MG63 (cell line): ENCODE measurements at regions not wholly inside any gene's neighbourhood (a gene's known extent, or its start where the extent isn't known, plus 50 kb on each side); places are given as distances from the start of the nearest gene placed in this dataset.

Experiments used
- DNase-seq: peaks from one replicate; pipeline ENCODE4 v3.0.0-alpha.2; 2020
- H3K27me3 ChIP-seq: fragments of 250-450 bp; sonication (Bioruptor Pico); 2 replicates; pipeline ENCODE4 v1.5.1; 2020; ENCODE audit warnings: mild to moderate bottlenecking, moderate library complexity
- H3K36me3 ChIP-seq: fragments of 250-450 bp; sonication (Bioruptor Pico); 2 replicates; pipeline ENCODE4 v1.5.1; 2020; ENCODE audit warnings: mild to moderate bottlenecking, moderate library complexity
- H3K4me3 ChIP-seq: fragments of 250-450 bp; sonication (Bioruptor Pico); 2 replicates; pipeline ENCODE4 v1.5.1; 2020; ENCODE audit warnings: mild to moderate bottlenecking, moderate library complexity
- H3K9me3 ChIP-seq: fragments of 250-450 bp; sonication (Bioruptor Pico); 2 replicates; pipeline ENCODE4 v1.5.1; 2020; ENCODE audit warnings: mild to moderate bottlenecking, moderate library complexity

DNA sequence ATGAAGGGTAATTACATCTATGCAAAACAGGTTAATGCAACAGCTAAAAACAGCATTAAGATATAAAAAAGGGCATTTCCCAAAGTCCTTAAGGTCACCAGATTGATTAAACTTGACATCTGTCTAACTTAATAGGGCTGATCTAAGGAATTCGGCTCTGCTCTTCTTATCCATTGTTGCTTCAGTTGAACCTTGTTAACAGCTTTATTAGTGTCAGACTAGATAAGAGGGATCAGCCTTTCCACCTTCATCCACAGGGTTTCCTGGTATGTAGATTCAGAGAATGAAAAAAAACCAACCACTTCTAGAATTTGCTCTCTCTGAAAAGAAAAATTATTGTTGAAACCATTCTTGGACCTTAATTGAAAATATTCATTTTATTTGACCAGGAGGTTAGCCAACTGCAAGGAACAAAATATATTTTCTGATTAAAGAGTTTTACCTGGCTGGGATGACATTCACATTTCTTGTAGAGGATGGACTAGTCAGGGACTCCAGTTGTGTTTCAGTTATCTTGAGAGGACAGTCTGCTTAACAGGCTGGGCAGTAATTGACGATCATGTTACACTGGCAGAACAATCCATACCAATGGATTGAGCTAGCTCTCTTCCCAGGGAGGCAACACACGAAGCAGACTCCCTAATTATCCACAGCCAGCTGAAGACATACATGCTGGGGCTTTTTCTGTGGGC, 357.4 kb upstream of the ACVR2A start:
- Histone ChIP-seq H3K4me3 (no peak overlapping the region), H3K36me3 (no peaks in the 10 kb centered on the region), H3K27me3 (0 out of 2 replicates have a peak, but pooled peaks cover 2% of the 10 kb centered on the region), H3K9me3 (no peaks in the 10 kb centered on the region)
- no peak for DNase-seq

DNA sequence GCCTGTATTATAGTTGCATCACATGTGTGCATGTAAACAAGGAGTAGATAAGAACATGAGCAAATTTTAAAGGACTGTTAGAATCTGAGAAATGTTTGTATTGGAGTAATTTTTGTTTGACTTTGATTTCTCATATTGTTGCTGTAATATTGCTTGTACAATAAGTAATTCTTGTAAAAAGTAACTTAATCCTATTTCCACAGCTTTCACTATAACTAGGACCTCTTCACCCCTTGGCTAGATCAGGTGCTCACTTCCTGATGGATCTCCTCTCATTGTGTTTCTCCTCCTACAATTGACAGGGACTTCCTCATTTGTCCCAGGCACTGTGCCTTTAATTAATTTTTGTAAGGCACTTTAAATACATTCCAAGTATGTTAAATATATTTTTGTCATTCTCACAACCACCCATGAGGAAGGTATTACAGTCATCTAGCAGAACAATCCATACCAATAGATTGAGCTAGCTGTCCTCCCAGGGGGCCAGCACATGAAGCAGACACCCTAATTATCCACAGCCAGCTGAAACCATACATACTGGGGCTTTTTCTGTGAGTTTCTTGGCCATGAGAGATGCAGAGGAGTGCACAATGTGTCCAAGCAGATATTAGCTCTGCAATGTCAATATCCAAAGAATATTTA, 359.5 kb upstream of the ACVR2A start:
- H3K27me3 ChIP-seq: 0 out of 2 replicates have a peak, but pooled peaks cover 2% of the 10 kb centered on the region
- no peaks in the 10 kb centered on the region for H3K36me3 ChIP-seq
- H3K4me3 ChIP-seq: no peak overlapping the region
- no peak for DNase-seq
- no peaks in the 10 kb centered on the region for H3K9me3 ChIP-seq

DNA sequence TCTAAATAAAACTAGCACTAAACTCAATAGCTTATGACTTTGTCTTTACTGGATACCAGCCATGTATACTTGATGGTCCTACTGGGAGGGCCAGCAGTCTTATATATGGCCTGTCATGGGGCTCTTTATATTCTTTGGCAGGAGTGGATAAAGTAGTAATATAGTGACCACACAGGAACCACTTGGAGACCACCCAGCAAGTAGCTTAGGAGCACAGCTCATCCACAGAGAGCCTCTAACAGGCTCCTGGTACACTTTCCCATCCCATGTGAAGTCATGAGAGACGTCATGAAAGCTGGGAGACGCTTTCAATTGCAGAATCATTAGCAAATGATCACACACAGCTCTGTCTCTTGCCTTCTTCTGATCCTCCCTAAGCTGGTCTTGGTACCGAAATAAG, 360.9 kb upstream of the ACVR2A start:
- H3K27me3 ChIP-seq: 0 out of 2 replicates have a peak, but pooled peaks cover 2% of the 10 kb centered on the region
- no peak overlapping the region for H3K4me3 ChIP-seq
- DNase-seq: no peak
- no peaks in the 10 kb centered on the region for H3K36me3 ChIP-seq
- no peaks in the 10 kb centered on the region for H3K9me3 ChIP-seq

DNA sequence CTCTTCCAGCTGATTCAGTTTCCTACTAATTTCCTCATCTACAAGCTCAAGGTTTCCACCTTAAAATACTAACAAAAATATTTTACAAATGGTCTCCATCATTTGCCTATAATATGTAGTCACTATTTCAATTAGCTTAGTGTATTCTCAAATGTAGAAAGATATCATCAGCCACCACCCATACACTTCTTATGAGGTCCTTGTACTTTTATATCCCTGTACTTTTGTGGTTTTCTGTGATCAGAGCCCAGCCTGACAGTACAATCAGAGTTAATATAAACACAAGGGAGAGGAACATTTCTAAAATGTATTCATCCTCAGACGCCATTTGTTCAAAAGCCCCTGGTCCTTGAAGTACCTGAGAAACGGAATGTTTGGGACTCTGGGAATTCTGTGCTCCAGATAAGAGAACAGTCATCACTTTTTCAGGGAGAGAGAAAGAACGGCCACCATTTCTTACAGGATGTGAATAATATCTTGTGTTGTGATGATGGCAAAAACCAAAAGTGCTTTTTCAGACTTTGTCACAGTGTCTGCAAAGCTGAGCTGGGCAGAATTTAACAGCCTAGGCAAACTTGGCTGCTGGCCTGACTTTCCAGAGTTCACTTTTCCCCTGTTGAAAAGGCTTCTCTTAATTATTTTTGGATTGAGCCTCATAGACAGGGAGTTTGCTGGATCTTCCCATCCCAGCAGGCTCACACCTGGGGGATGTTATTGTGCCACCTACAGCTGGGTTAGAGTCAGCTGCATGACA, 361.7 kb upstream of the ACVR2A start:
- no peak for DNase-seq
- Histone ChIP-seq H3K9me3 (no peaks in the 10 kb centered on the region), H3K4me3 (no peak overlapping the region), H3K27me3 (0 out of 2 replicates have a peak, but pooled peaks cover 2% of the 10 kb centered on the region), H3K36me3 (no peaks in the 10 kb centered on the region)

DNA sequence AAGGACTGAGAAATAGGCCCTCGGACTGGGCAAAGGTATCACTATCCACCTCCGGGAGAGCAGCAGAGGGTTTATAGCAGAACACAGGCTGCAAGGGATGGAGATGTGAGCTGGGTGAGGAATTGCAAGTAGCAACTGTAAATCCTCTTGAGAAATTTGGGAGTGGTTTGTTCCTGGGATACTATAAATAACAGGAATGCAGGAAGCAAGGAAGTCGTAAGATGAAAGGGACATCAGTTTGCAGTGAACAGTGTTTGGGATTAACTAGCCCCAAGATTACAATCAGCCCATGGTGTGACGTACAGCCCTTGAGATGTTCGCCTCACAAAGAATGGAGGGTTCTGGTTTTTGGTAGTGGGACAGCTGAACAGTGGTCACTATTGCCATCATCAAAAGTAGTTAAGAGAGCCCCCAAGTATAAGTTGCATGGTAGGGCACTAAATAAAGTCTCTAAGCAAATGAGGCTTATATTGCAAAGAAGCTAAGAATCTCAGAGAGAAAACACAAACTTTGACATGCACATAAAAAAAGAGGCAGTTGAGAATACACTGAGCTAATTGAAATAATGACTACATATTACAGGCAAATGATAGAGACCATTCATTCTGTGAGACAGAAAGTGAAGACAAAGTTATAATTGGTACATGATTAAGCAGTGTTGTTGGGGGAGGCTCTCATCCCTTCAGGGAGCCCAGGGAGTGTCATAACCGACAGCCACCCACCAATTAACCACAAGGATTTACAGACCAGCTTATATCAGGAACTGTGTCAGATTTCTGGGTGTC, 362.5 kb upstream of the ACVR2A start:
- Histone ChIP-seq H3K36me3 (no peaks in the 10 kb centered on the region), H3K4me3 (no peak overlapping the region), H3K9me3 (no peaks in the 10 kb centered on the region), H3K27me3 (0 out of 2 replicates have a peak, but pooled peaks cover 2% of the 10 kb centered on the region)
- DNase-seq: no peak

DNA sequence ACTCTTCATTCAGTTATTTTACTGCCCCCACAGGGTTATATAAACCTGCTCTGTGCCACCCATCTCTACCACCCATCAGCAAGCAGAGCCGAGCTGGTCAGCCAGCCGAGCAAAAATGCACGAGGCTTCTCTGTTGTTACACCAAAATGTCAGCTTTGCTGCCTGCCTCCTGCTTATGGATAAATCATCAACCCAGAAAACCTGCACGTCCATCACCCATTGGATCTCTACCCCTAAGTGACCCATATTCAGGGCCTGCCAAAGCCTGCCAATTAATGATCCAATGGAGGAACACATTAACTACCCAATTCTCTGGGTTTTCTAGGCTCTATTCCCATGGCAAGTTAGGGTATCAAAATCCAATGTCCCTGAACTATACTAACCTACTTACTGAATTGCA, 365.5 kb upstream of the ACVR2A start:
- Histone ChIP-seq H3K36me3 (no peaks in the 10 kb centered on the region), H3K27me3 (0 out of 2 replicates have a peak, but pooled peaks cover 2% of the 10 kb centered on the region), H3K9me3 (no peaks in the 10 kb centered on the region), H3K4me3 (no peak overlapping the region)
- no peak for DNase-seq

DNA sequence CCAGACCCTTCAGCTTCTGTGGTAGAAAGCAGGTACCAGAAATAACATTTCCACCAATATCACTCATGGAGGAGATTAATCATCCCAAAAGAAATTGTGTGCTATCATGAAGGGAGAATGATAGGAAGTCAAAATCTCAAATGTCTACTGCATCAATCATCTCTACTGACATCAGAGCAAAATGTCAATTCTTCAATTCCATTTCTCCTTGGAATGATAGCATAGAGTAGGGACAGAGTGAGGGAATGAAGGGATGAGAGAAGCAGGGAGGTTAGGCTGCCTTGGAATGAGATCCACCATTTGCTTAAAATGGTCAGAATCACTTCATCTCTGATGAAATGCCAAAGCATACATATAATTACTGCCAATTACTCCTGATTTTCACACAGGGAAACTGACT, 371.8 kb upstream of the ACVR2A start:
- Histone ChIP-seq H3K9me3 (no peaks in the 10 kb centered on the region), H3K4me3 (no peak overlapping the region), H3K27me3 (no peaks in the 10 kb centered on the region), H3K36me3 (no peaks in the 10 kb centered on the region)
- no peak for DNase-seq

DNA sequence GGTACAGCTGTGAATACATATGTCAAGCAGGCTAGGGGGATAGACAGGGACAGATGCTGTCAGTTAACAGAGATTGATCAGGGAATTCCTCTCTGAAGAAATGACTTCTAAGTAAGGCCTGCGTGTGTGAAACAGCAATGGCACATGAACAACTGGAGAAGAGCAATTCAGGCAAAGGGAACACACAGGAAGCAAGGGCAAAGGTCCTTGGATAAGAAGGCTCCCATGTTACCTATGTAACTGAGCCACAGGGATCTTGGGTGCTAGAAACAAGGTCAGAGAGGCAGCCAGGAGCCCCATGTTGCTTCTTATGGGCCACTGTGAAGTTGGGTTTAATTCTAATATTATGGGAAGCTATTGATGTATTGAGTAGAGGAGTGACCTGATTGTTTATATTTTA, 373.7 kb upstream of the ACVR2A start:
- DNase-seq: no peak
- Histone ChIP-seq H3K4me3 (no peak overlapping the region), H3K36me3 (no peaks in the 10 kb centered on the region), H3K9me3 (no peaks in the 10 kb centered on the region), H3K27me3 (no peaks in the 10 kb centered on the region)

DNA sequence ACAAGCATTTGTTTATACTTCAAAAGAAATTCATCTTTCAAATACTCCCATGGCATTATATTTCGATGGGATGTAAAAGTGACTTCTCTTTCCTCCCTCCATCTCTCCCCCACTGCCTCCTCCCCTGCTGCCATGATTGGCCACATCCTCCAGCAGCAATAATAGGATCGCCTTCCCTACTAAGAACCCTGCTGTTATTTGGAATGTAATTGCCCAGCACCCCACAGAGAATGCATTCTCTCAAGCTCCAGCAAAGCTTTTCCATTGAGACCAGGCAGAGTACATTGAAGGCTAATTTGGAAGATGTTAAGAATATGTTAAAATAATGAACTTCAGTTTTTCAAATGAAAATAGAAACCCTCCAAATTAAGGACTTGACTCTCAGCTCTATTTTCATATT, 375.4 kb upstream of the ACVR2A start:
- no peaks in the 10 kb centered on the region for H3K36me3 ChIP-seq
- no peak for DNase-seq
- no peaks in the 10 kb centered on the region for H3K27me3 ChIP-seq
- H3K4me3 ChIP-seq: no peak overlapping the region
- no peaks in the 10 kb centered on the region for H3K9me3 ChIP-seq

DNA sequence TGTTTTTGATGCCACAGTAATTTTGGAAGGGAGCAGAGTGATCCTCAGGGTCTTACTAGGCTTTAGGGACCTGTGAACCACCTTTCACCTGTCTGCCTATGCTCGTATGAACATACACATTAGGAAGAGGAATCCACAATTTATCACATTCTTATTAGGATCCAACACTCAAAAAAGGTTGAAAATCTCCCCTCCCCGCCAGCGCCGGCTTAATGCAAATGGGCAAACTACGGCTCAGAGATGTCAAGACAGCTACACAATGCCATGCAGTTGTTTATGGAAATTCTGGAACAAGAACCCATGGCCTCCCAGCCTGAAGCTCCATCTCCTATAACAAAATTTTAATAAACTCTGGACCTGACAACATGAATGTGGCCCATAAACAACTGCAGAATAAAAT, 375.9 kb upstream of the ACVR2A start:
- Histone ChIP-seq H3K9me3 (no peaks in the 10 kb centered on the region), H3K36me3 (no peaks in the 10 kb centered on the region), H3K4me3 (no peak overlapping the region), H3K27me3 (no peaks in the 10 kb centered on the region)
- DNase-seq: no peak

DNA sequence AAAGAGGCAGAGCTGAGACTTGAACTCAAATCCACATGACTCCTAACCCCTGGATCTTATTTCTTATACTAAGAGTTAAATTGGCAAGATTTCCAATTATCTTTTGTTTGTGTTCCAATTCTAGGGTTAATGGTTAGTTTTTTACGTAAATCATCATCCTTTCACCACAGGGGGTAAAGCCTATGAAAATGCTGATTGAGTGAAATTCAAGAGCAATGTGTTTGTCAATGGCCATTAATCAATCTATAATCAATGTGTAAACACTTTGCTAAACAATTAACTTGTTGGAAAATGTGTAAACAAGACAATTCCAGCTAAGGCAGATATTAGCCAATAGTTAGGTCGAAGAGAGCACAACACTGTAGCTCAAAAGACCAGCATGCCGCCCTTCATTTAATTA, 376.5 kb upstream of the ACVR2A start:
- Histone ChIP-seq H3K27me3 (no peaks in the 10 kb centered on the region), H3K9me3 (no peaks in the 10 kb centered on the region), H3K36me3 (no peaks in the 10 kb centered on the region), H3K4me3 (no peak overlapping the region)
- no peak for DNase-seq

DNA sequence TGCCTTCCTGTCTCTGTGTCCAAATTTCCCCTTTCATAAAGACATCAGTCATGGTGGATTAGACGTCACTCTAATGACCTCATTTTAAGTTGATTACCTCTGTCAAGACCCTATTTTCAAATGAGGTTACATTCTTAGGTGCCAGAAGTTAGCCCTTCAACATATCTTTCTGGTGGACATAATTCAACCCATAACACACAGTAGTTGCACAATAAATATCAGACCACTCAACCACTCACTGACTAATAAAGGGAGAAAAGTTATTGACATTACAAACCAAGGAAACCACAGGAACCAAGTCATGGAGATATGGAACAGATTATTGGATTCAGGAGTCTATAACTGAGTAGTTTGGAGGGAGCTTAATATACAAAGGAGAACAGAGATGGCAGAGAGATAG, 377.4 kb upstream of the ACVR2A start:
- no peak for DNase-seq
- no peaks in the 10 kb centered on the region for H3K9me3 ChIP-seq
- H3K27me3 ChIP-seq: no peaks in the 10 kb centered on the region
- no peak overlapping the region for H3K4me3 ChIP-seq
- no peaks in the 10 kb centered on the region for H3K36me3 ChIP-seq

DNA sequence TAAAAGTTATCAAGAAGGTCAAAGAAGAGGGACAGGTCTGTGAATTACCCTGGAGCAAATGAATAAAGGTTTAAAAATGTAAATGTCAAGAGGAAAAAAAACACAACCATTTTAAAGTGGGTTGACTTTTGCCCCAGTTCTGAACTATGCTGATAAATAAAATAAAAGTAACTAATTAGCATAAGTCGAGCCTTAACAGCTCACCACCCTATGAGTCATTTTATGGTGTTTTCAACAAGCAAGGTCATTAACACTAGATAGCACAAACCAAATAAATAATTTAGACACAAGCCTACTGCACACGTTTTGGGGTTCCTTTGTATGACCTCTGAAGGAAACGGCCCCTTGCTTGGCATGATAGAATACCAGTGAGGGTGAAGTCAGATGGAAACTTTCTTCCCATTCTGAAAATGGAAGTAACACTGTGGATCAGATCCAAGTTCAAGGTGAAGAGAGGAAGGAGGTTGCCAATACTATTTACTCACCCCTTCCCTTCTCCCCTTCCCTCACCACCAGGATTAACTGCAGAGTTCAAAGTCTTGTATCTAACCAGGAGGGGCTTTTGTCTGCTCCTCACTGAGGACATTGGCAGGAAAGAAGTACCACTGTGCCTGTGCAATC, 380.0 kb upstream of the ACVR2A start:
- DNase-seq: no peak

DNA sequence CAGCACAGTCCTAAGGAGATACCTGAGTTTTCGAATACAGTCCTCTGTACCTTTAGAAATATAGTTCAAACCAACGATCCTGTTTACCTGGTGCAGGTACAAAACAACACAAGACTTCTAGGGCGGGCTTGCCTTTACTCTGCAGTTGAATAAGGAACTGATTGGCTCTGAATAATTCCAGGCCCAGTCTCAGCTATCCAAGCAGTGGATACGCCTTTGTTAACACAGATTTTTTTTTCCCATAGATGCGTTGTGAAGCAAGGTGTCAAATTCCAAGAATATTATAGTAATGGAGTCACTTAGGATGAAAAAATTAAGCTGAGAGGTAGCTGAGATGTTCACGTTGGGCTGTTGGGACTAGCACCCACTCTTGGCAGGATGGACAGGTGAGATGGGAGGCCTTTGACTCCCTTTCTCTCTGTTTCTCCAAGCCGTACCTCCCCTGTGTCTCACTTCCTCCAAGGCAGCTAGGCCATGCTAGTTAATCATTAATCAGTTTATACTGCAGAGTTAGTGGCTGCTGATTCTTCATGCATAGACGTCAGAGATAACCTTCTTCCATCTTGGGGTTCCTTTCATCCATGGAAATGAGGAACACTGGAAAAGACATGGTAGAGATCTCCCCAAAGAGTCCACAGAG, 380.8 kb upstream of the ACVR2A start:
- no peak for DNase-seq
- Histone ChIP-seq H3K27me3 (no peaks in the 10 kb centered on the region), H3K9me3 (no peaks in the 10 kb centered on the region), H3K4me3 (no peak overlapping the region), H3K36me3 (no peaks in the 10 kb centered on the region)

More for the DNA sequence above, 380.0 kb upstream of the ACVR2A start:
- Histone ChIP-seq H3K9me3 (no peaks in the 10 kb centered on the region), H3K4me3 (no peak overlapping the region), H3K27me3 (no peaks in the 10 kb centered on the region), H3K36me3 (no peaks in the 10 kb centered on the region)

DNA sequence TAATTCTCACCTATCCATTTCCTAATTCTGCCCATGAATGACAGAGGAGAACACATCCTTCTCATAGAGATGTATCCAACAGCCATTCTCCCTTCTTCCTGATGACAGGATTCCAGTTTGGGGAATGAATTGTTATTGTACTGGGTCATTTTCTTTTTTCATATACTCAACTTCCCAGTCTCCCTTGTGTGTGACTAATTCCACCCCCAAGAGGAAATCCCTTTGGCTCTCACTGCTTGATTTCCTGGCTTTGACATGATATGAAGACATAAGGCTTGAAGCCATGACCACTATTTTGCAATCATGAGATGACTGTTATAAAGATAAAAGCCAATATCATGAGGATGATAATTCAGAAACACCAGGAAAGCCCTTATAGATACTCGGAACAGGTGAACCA, 384.7 kb upstream of the ACVR2A start:
- no peaks in the 10 kb centered on the region for H3K27me3 ChIP-seq
- DNase-seq: peak; percentile 57
- H3K9me3 ChIP-seq: no peaks in the 10 kb centered on the region
- no peaks in the 10 kb centered on the region for H3K36me3 ChIP-seq
- H3K4me3 ChIP-seq: no peak overlapping the region

DNA sequence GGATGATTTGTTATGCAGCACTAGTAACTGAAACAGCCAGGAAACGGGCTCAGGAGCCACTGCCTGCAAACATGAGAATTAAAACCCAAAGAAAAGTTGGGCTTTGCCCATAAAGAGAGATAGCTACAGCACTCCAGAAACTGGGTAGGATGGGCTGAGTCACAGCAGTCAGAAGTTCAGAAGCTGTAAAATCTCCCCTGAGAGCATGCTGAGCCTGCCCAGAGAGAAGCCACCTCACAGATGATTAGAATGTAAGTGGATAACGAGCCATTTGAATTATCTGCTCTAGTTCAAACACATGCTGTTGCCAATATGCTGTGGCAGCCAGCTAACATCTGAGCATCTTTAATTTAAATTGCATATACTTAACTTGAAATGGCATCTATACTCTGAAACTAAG, 388.1 kb upstream of the ACVR2A start:
- DNase-seq: no peak
- H3K9me3 ChIP-seq: no peaks in the 10 kb centered on the region
- no peak overlapping the region for H3K4me3 ChIP-seq
- no peaks in the 10 kb centered on the region for H3K27me3 ChIP-seq
- no peaks in the 10 kb centered on the region for H3K36me3 ChIP-seq
